H1 (cell line): ENCODE measurements at regions not wholly inside any gene's neighbourhood (a gene's known extent, or its start where the extent isn't known, plus 50 kb on each side); places are given as distances from the start of the nearest gene placed in this dataset.

Experiments
- CTCF ChIA-PET: fragments of 300-600 bp; sonication (Branson Sonifier 250); formaldehyde crosslinking; loops from one replicate; lab custom pipeline; 2021; ENCODE audit not compliant: partially characterized antibody; lab: Charles Lee
- POLR2A ChIA-PET: fragments of 300-600 bp; sonication (Branson Sonifier 250); formaldehyde crosslinking; loops from one replicate; lab custom pipeline; 2021; ENCODE audit warnings: inconsistent platforms; ENCODE audit not compliant: partially characterized antibody; lab: Charles Lee
- DNase-seq, 2 experiments: peaks; one replicate each; pipeline versions ENCODE4 v3.0.0 to v3.0.0-alpha.2; 2010 to 2022; ENCODE audit warnings: low spot score in 2 of 2, low read depth in 1 of 2, mixed read lengths in 1 of 2
- FAIRE-seq: peaks from 2 replicates; lab custom pipeline; 2011; peaks lifted over from hg19 to GRCh38; lab: Jason Lieb, UNC
- H2AFZ ChIP-seq: 2 replicates; pipeline ENCODE4 v1.8.1; 2012; ENCODE audit warnings: low read length, inconsistent platforms
- H2AK5ac ChIP-seq: 2 replicates; pipeline ENCODE4 v1.6.1; 2013; ENCODE audit warnings: low read depth, low read length
- H2BK120ac ChIP-seq: replicated peaks from 2 replicates; pipeline ENCODE3; 2013; ENCODE audit warnings: low read depth, low read length, inconsistent platforms
- H2BK12ac ChIP-seq: 2 replicates; pipeline ENCODE4 v1.6.1; 2013; ENCODE audit warnings: low read depth, low read length
- H2BK15ac ChIP-seq: 2 replicates; pipeline ENCODE4 v1.6.1; 2013; ENCODE audit warnings: low read length
- H2BK20ac ChIP-seq: 2 replicates; pipeline ENCODE4 v1.6.1; 2013; ENCODE audit warnings: low read length
- H2BK5ac ChIP-seq: 2 replicates; pipeline ENCODE4 v1.6.1; 2013; ENCODE audit warnings: low read depth, low read length
- H3K14ac ChIP-seq: 2 replicates; pipeline ENCODE4 v1.6.1; 2013; ENCODE audit warnings: inconsistent platforms; ENCODE audit not compliant: insufficient read length
- H3K18ac ChIP-seq: 2 replicates; pipeline ENCODE4 v1.6.1; 2013; ENCODE audit warnings: low read length; ENCODE audit errors: extremely low read depth
- H3K23ac ChIP-seq: 2 replicates; pipeline ENCODE4 v1.6.1; 2013; ENCODE audit warnings: inconsistent platforms; ENCODE audit not compliant: insufficient read length
- H3K23me2 ChIP-seq: 2 replicates; pipeline ENCODE4 v1.6.1; 2013; ENCODE audit warnings: low read depth, low read length
- H3K27ac ChIP-seq: 2 replicates; pipeline ENCODE4 v1.6.1; 2011; ENCODE audit warnings: low read depth, low read length, inconsistent platforms
- H3K27me3 ChIP-seq, 4 experiments: replicated peaks in 1 of 4; 1 replicate in 1 of 4; 2 replicates in 3 of 4; pipeline versions ENCODE4 v1.6.1 to v1.8.1; 2011 to 2013; ENCODE audit warnings: low read length in 3 of 4, mild to moderate bottlenecking in 3 of 4, inconsistent platforms in 2 of 4, mixed read lengths in 2 of 4, moderate library complexity in 1 of 4; ENCODE audit not compliant: control insufficient read depth in 3 of 4, insufficient read depth in 3 of 4; ENCODE audit errors: extremely low read depth in 1 of 4
- H3K36me3 ChIP-seq, 4 experiments: 2 replicates each; pipeline versions ENCODE4 v1.6.1 to v1.8.1; 2011 to 2013; ENCODE audit warnings: mild to moderate bottlenecking in 4 of 4, low read length in 3 of 4, moderate library complexity in 2 of 4, control low read depth in 1 of 4, inconsistent platforms in 1 of 4; ENCODE audit not compliant: insufficient read depth in 4 of 4, control insufficient read depth in 2 of 4
- H3K4ac ChIP-seq: replicated peaks from 2 replicates; pipeline ENCODE3; 2013; ENCODE audit warnings: low read length, low read depth, mixed read lengths, inconsistent platforms; ENCODE audit not compliant: insufficient read length
- H3K4me1 ChIP-seq, 4 experiments: replicated peaks in 1 of 4; 1 replicate in 1 of 4; 2 replicates in 3 of 4; pipeline versions ENCODE4 v1.6.1 to v1.8.1; 2011 to 2013; ENCODE audit warnings: low read length in 3 of 4, inconsistent platforms in 2 of 4, mixed read lengths in 1 of 4; ENCODE audit not compliant: insufficient read depth in 4 of 4, control insufficient read depth in 3 of 4
- H3K4me2 ChIP-seq, 2 experiments: 2 replicates each; pipeline versions ENCODE4 v1.6.1 to v1.8.1; 2011 to 2013; ENCODE audit warnings: low read depth in 2 of 2, low read length in 2 of 2, control low read depth in 1 of 2, inconsistent platforms in 1 of 2, mild to moderate bottlenecking in 1 of 2; ENCODE audit not compliant: insufficient read depth in 1 of 2
- H3K4me3 ChIP-seq, 4 experiments: fragments of 200-600, 300-600 bp in 1 of 4; sonication (generic), shearing (Covaris generic), sonication (Bioruptor Twin) in 1 of 4; 2 replicates each; pipeline versions ENCODE4 v1.5.1 to v1.8.1; 2011 to 2016; ENCODE audit warnings: low read length in 4 of 4, low read depth in 3 of 4, control low read depth in 2 of 4, inconsistent platforms in 2 of 4, mild to moderate bottlenecking in 2 of 4, mixed read lengths in 1 of 4, moderate library complexity in 1 of 4; ENCODE audit not compliant: insufficient read depth in 2 of 4; ENCODE audit errors: extremely low read depth in 1 of 4
- H3K56ac ChIP-seq: replicated peaks from 2 replicates; pipeline ENCODE3; 2013; ENCODE audit warnings: low read depth, mild to moderate bottlenecking, mixed read lengths, low read length, inconsistent platforms; ENCODE audit not compliant: insufficient read length
- H3K79me1 ChIP-seq: 2 replicates; pipeline ENCODE4 v1.6.1; 2013; ENCODE audit warnings: low read depth, low read length, control low read depth
- H3K79me2 ChIP-seq, 2 experiments: 2 replicates each; pipeline versions ENCODE4 v1.6.1 to v1.8.1; 2012 to 2013; ENCODE audit warnings: low read length in 2 of 2, mild to moderate bottlenecking in 2 of 2, inconsistent platforms in 1 of 2; ENCODE audit not compliant: insufficient read depth in 2 of 2, control insufficient read depth in 1 of 2
- H3K9ac ChIP-seq, 4 experiments: replicated peaks in 1 of 4; 1 replicate in 1 of 4; 2 replicates in 3 of 4; pipeline versions ENCODE4 v1.6.1 to v1.8.1; 2011 to 2013; ENCODE audit warnings: low read depth in 3 of 4, low read length in 3 of 4, control low read depth in 2 of 4, mild to moderate bottlenecking in 2 of 4, moderate library complexity in 2 of 4, inconsistent platforms in 1 of 4; ENCODE audit errors: extremely low read depth in 1 of 4
- H3K9me3 ChIP-seq, 2 experiments: 2 replicates each; pipeline versions ENCODE4 v1.6.1 to v1.8.1; 2012 to 2013; ENCODE audit warnings: mild to moderate bottlenecking in 2 of 2, moderate library complexity in 2 of 2, control low read depth in 1 of 2, inconsistent platforms in 1 of 2, low read depth in 1 of 2, low read length in 1 of 2, mixed read lengths in 1 of 2; ENCODE audit not compliant: insufficient read depth in 2 of 2
- H4K20me1 ChIP-seq, 2 experiments: replicated peaks in 1 of 2; 2 replicates each; pipeline versions ENCODE3 to v1.8.1; 2011 to 2013; ENCODE audit warnings: inconsistent platforms in 2 of 2, low read length in 2 of 2, mild to moderate bottlenecking in 1 of 2; ENCODE audit not compliant: insufficient read depth in 2 of 2, control insufficient read depth in 1 of 2
- H4K5ac ChIP-seq: 2 replicates; pipeline ENCODE4 v1.6.1; 2013; ENCODE audit warnings: low read length, low read depth, mixed read lengths, inconsistent platforms; ENCODE audit not compliant: insufficient read length
- H4K8ac ChIP-seq: 2 replicates; pipeline ENCODE4 v1.8.0; 2013; ENCODE audit warnings: mild to moderate bottlenecking, moderate library complexity, low read length, inconsistent platforms; ENCODE audit not compliant: insufficient read depth; ENCODE audit errors: extremely low read depth
- H4K91ac ChIP-seq: replicated peaks from 2 replicates; pipeline ENCODE3; 2013; ENCODE audit warnings: low read length, mixed read lengths, inconsistent platforms; ENCODE audit not compliant: insufficient read length
- BCL11A ChIP-seq, 2 experiments: IDR thresholded peaks; one replicate each; pipeline ENCODE4 v1.6.1; 2011; ENCODE audit warnings: low read depth in 2 of 2, low read length in 2 of 2, mild to moderate bottlenecking in 2 of 2
- BRCA1 ChIP-seq: IDR thresholded peaks from 2 replicates; pipeline ENCODE4 v1.6.1; 2012; ENCODE audit warnings: low read depth, low read length, improper control_type of control experiment
- GABPA ChIP-seq: IDR thresholded peaks from 2 replicates; pipeline ENCODE4 v1.6.1; 2011; ENCODE audit warnings: mild to moderate bottlenecking, low read length, moderate library complexity, borderline replicate concordance; ENCODE audit not compliant: insufficient read depth
- HDAC2 ChIP-seq, 2 experiments: fragments of 300-600 bp in 1 of 2; sonication (generic) in 1 of 2; IDR thresholded peaks; 2 replicates each; pipeline ENCODE4 v1.6.1; 2011 to 2012; ENCODE audit warnings: low read depth in 2 of 2, low read length in 2 of 2, mild to moderate bottlenecking in 2 of 2, moderate library complexity in 2 of 2, borderline replicate concordance in 1 of 2, inconsistent platforms in 1 of 2
- HDAC6 ChIP-seq: IDR thresholded peaks from one replicate; pipeline ENCODE4 v1.7.1; 2012; ENCODE audit warnings: low read depth, mild to moderate bottlenecking, inconsistent platforms, low read length, moderate library complexity
- KDM5A ChIP-seq: fragments of 200-600 bp; IDR thresholded peaks from 2 replicates; pipeline ENCODE4 v1.7.1; 2012; ENCODE audit warnings: mild to moderate bottlenecking, low read length, inconsistent platforms, mixed read lengths
- PHF8 ChIP-seq: fragments of 200-600 bp; sonication (generic); conservative IDR thresholded peaks from 2 replicates; pipeline ENCODE4 v1.7.1; 2012; ENCODE audit warnings: low read depth, mild to moderate bottlenecking, inconsistent platforms, low read length, moderate library complexity
- POLR2A ChIP-seq, 2 experiments: IDR thresholded peaks; 1 replicate in 1 of 2; 2 replicates in 1 of 2; pipeline ENCODE4 v1.6.1; 2011; ENCODE audit warnings: low read depth in 2 of 2, low read length in 2 of 2, mild to moderate bottlenecking in 2 of 2; ENCODE audit errors: control extremely low read depth in 1 of 2
- SIRT6 ChIP-seq: IDR thresholded peaks from one replicate; pipeline ENCODE4 v1.7.1; 2012; ENCODE audit warnings: low read length, inconsistent platforms
- SP2 ChIP-seq: IDR thresholded peaks from 2 replicates; pipeline ENCODE4 v1.6.1; 2012; ENCODE audit warnings: mild to moderate bottlenecking, low read length, inconsistent platforms
- SUZ12 ChIP-seq: fragments of 200-600 bp; sonication (generic); IDR thresholded peaks from 2 replicates; pipeline ENCODE4 v1.6.1; 2012; ENCODE audit warnings: mild to moderate bottlenecking, inconsistent platforms, low read length, moderate library complexity, mixed read lengths
- WGBS, 2 experiments: shearing (Covaris generic) in 1 of 2; methylation state at CpG; one replicate each; pipeline versions ENCODE4 v1.1.6 to v1.1.7; 2013 to 2015; ENCODE audit warnings: low lambda C conversion rate in 2 of 2, mixed read lengths in 2 of 2, inconsistent platforms in 1 of 2, low coverage in 1 of 2, missing lambda C conversion rate in 1 of 2; ENCODE audit not compliant: insufficient replicate concordance in 2 of 2, insufficient coverage in 1 of 2, insufficient read length in 1 of 2; ENCODE audit errors: extremely low coverage in 1 of 2, missing lambda C conversion rate in 1 of 2; 5-methylcytosine and 5-hydroxymethylcytosine counted together
- TF ChIP-seq, protein P1 (sequence below): IDR thresholded peaks from 2 replicates; pipeline ENCODE4 v1.6.1; 2012; ENCODE audit warnings: inconsistent platforms
- TF ChIP-seq, protein P2 (sequence below), 3 experiments: IDR thresholded peaks; 1 replicate in 2 of 3; 2 replicates in 1 of 3; pipeline versions ENCODE4 v1.5.1 to v1.6.1; 2011; ENCODE audit warnings: low read length in 3 of 3, mild to moderate bottlenecking in 3 of 3, inconsistent platforms in 2 of 3, low read depth in 1 of 3, moderate library complexity in 1 of 3; ENCODE audit not compliant: insufficient read depth in 1 of 3; ENCODE audit errors: control extremely low read depth in 1 of 3

DNA sequence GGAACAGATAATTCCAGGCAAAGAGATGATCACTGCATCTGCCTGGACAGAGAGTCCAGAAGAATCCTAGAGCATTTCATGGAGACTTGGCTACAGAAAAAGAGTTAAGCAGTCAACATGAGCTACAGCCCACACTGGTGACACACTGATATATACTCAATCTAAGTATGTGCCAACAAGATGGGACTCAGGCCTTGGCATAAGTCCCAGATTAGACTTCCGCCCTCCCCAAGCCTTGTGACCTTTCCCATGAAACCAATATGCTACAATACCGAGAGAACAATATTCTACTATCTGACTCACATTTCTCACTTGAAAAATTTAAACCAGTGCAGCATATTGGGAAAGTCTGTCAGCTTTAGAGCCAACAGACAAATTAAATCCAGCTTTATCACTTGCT is 65.7 kb upstream of the SLITRK2 start:
- Histone ChIP-seq H4K8ac (no peak overlapping the region), H2BK20ac (no peak overlapping the region), H3K4ac (no peak overlapping the region), H2AFZ (no peak overlapping the region), H3K9ac (no peak overlapping the region), H3K79me1 (no peaks in the 10 kb centered on the region), H2BK5ac (no peak overlapping the region), H4K5ac (no peak overlapping the region), H3K36me3 (no peaks in the 10 kb centered on the region), H3K56ac (no peak overlapping the region), H4K91ac (no peak overlapping the region), H2BK120ac (no peak overlapping the region), H3K9me3 (no peaks in the 10 kb centered on the region), H2BK15ac (no peak overlapping the region), H3K79me2 (no peaks in the 10 kb centered on the region), H3K27me3 (no peaks in the 10 kb centered on the region), H2AK5ac (no peak overlapping the region), H3K23me2 (no peaks in the 10 kb centered on the region), H3K18ac (no peak overlapping the region), H3K27ac (no peak overlapping the region), H3K4me2 (no peak overlapping the region), H3K14ac (no peak overlapping the region), H2BK12ac (no peak overlapping the region), H3K4me1 (no peaks in the 10 kb centered on the region), H3K4me3 (no peak overlapping the region), H3K23ac (no peak overlapping the region), H4K20me1 (no peaks in the 10 kb centered on the region)
- CTCF ChIA-PET, result no interaction called here
- POLR2A ChIA-PET, result no interaction called here
- FAIRE-seq, result no peak
- no peak for DNase-seq
- 93% methylated on average over 2 of the region's 2 CpGs; no CpG with 5 or more reads in 1 of the 2 experiments for WGBS, 2 experiments
- TF ChIP-seq HDAC2 (IDR thresholded peaks at IDR 0.05; ENCODE audit: borderline replicate concordance in 1 of 2, low read depth in 2 of 2, low read length in 2 of 2), result no peak
- no peak for TF ChIP-seq BRCA1
- TF ChIP-seq, protein P1, sequence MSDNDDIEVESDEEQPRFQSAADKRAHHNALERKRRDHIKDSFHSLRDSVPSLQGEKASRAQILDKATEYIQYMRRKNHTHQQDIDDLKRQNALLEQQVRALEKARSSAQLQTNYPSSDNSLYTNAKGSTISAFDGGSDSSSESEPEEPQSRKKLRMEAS, result no peak
- TF ChIP-seq HDAC6, result no peak
- TF ChIP-seq, protein P2, sequence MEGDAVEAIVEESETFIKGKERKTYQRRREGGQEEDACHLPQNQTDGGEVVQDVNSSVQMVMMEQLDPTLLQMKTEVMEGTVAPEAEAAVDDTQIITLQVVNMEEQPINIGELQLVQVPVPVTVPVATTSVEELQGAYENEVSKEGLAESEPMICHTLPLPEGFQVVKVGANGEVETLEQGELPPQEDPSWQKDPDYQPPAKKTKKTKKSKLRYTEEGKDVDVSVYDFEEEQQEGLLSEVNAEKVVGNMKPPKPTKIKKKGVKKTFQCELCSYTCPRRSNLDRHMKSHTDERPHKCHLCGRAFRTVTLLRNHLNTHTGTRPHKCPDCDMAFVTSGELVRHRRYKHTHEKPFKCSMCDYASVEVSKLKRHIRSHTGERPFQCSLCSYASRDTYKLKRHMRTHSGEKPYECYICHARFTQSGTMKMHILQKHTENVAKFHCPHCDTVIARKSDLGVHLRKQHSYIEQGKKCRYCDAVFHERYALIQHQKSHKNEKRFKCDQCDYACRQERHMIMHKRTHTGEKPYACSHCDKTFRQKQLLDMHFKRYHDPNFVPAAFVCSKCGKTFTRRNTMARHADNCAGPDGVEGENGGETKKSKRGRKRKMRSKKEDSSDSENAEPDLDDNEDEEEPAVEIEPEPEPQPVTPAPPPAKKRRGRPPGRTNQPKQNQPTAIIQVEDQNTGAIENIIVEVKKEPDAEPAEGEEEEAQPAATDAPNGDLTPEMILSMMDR (IDR thresholded peaks at IDR 0.05; ENCODE audit: control extremely low read depth in 1 of 3, insufficient read depth in 1 of 3, low read depth in 1 of 3, low read length in 3 of 3), result no peak
- no peak for TF ChIP-seq PHF8
- no peak for TF ChIP-seq KDM5A
- TF ChIP-seq SUZ12, result no peak
- no peak for TF ChIP-seq BCL11A (IDR thresholded peaks at IDR 0.05; ENCODE audit: low read depth in 2 of 2, low read length in 2 of 2)
- TF ChIP-seq GABPA, result no peak
- TF ChIP-seq POLR2A (IDR thresholded peaks at IDR 0.05; ENCODE audit: control extremely low read depth in 1 of 2, low read depth in 2 of 2, low read length in 2 of 2), result no peak
- no peak for TF ChIP-seq SP2
- no peak for TF ChIP-seq SIRT6
